Astrocyte (in vitro differentiated cells and primary cell): ENCODE measurements at regions not wholly inside any gene's neighbourhood (a gene's known extent, or its start where the extent isn't known, plus 50 kb on each side); places are given as distances from the start of the nearest gene placed in this dataset.

ENCODE experiments used
- CTCF ChIP-seq: IDR thresholded peaks from 2 replicates; pipeline ENCODE4 v1.5.1; 2011; ENCODE audit warnings: low read depth, mild to moderate bottlenecking, inconsistent platforms, low read length, moderate library complexity; ENCODE audit not compliant: insufficient read depth
- EZH2 ChIP-seq: IDR thresholded peaks from 2 replicates; pipeline ENCODE4 v1.6.1; 2012; ENCODE audit warnings: mild to moderate bottlenecking, low read length, inconsistent platforms; ENCODE audit not compliant: insufficient read depth

- TF ChIP-seq CTCF (no peak), EZH2 (no peak)
Observed at GRCh38 chr18:66727991-66728390, 124.1 kb upstream of the CDH19 start.
